Neuronal stem cell (in vitro differentiated cells): ENCODE measurements at regions not wholly inside any gene's neighbourhood (a gene's known extent, or its start where the extent isn't known, plus 50 kb on each side); places are given as distances from the start of the nearest gene placed in this dataset.

Experiments used
- DNase-seq: peaks from one replicate; pipeline ENCODE4 v3.0.0-alpha.2; 2013; ENCODE audit warnings: low spot score
- H2AFZ ChIP-seq: one replicate; pipeline ENCODE4 v1.6.1; 2013; ENCODE audit warnings: mild to moderate bottlenecking, low read length, inconsistent platforms
- H2AK5ac ChIP-seq: 2 replicates; pipeline ENCODE4 v1.6.1; 2013; ENCODE audit warnings: low read depth, mild to moderate bottlenecking, inconsistent platforms, low read length, moderate library complexity, mixed read lengths
- H2BK120ac ChIP-seq: 2 replicates; pipeline ENCODE4 v1.6.1; 2013; ENCODE audit warnings: low read depth, mild to moderate bottlenecking, inconsistent platforms, low read length, moderate library complexity, mixed read lengths
- H2BK12ac ChIP-seq: one replicate; pipeline ENCODE4 v1.6.1; 2013; ENCODE audit warnings: low read length, inconsistent platforms
- H2BK15ac ChIP-seq: 2 replicates; pipeline ENCODE4 v1.6.1; 2013; ENCODE audit warnings: mild to moderate bottlenecking, low read length, inconsistent platforms, mixed read lengths
- H2BK5ac ChIP-seq: one replicate; pipeline ENCODE4 v1.6.1; 2013; ENCODE audit warnings: inconsistent platforms, mild to moderate bottlenecking, low read length, moderate library complexity
- H3K14ac ChIP-seq: one replicate; pipeline ENCODE4 v1.6.1; 2013; ENCODE audit warnings: low read length, inconsistent platforms
- H3K18ac ChIP-seq: 2 replicates; pipeline ENCODE4 v1.6.1; 2013; ENCODE audit warnings: low read length, inconsistent platforms
- H3K23ac ChIP-seq: 2 replicates; pipeline ENCODE4 v1.6.1; 2013; ENCODE audit warnings: low read depth, mild to moderate bottlenecking, mixed read lengths, low read length, inconsistent platforms; ENCODE audit not compliant: poor library complexity
- H3K27ac ChIP-seq: replicated peaks from 3 replicates; pipeline ENCODE4 v1.5.1; 2013; ENCODE audit warnings: low read length, inconsistent platforms
- H3K27me3 ChIP-seq, 3 experiments: 2 replicates each; pipeline ENCODE4 v1.6.1; 2013; ENCODE audit warnings: low read length in 3 of 3, mild to moderate bottlenecking in 2 of 3, inconsistent platforms in 1 of 3, low read depth in 1 of 3, mixed read lengths in 1 of 3, moderate library complexity in 1 of 3; ENCODE audit not compliant: control insufficient read depth in 3 of 3, insufficient read depth in 3 of 3
- H3K36me3 ChIP-seq, 2 donors: replicated peaks in 1 of 2; 2 replicates each; pipeline ENCODE4 v1.6.1; 2013; ENCODE audit warnings: low read length in 2 of 2; ENCODE audit not compliant: control insufficient read depth in 2 of 2, insufficient read depth in 2 of 2
- H3K4ac ChIP-seq: 2 replicates; pipeline ENCODE4 v1.6.1; 2013; ENCODE audit warnings: inconsistent platforms, mild to moderate bottlenecking, low read length, moderate library complexity
- H3K4me1 ChIP-seq, 2 donors: 1 replicate in 1 of 2; 2 replicates in 1 of 2; pipeline ENCODE4 v1.6.1; 2013; ENCODE audit warnings: low read length in 2 of 2, low read depth in 1 of 2; ENCODE audit not compliant: control insufficient read depth in 2 of 2, insufficient read depth in 1 of 2
- H3K4me2 ChIP-seq: one replicate; pipeline ENCODE4 v1.6.1; 2013; ENCODE audit warnings: mild to moderate bottlenecking, low read length, inconsistent platforms; ENCODE audit not compliant: insufficient read depth, poor library complexity, severe bottlenecking
- H3K4me3 ChIP-seq, 2 donors: 2 replicates each; pipeline ENCODE4 v1.5.1; 2013; ENCODE audit warnings: low read length in 2 of 2, mild to moderate bottlenecking in 2 of 2, inconsistent platforms in 1 of 2, moderate library complexity in 1 of 2
- H3K79me1 ChIP-seq: one replicate; pipeline ENCODE4 v1.6.1; 2013; ENCODE audit warnings: low read depth, mild to moderate bottlenecking, inconsistent platforms, low read length, moderate library complexity
- H3K9ac ChIP-seq: one replicate; pipeline ENCODE4 v1.6.1; 2013; ENCODE audit warnings: mild to moderate bottlenecking, low read depth, low read length, inconsistent platforms; ENCODE audit not compliant: poor library complexity
- H3K9me3 ChIP-seq, 2 donors: replicated peaks in 1 of 2; 2 replicates each; pipeline versions ENCODE3 to v1.6.1; 2013; ENCODE audit warnings: low read length in 2 of 2, mild to moderate bottlenecking in 2 of 2, inconsistent platforms in 1 of 2, low read depth in 1 of 2, mixed read lengths in 1 of 2, moderate library complexity in 1 of 2; ENCODE audit not compliant: control insufficient read depth in 2 of 2, insufficient read depth in 1 of 2
- H4K8ac ChIP-seq: one replicate; pipeline ENCODE4 v1.6.1; 2013; ENCODE audit warnings: low read depth, mild to moderate bottlenecking, inconsistent platforms, low read length, moderate library complexity
- H4K91ac ChIP-seq: one replicate; pipeline ENCODE4 v1.6.1; 2013; ENCODE audit warnings: low read length, low read depth, mild to moderate bottlenecking, inconsistent platforms; ENCODE audit not compliant: poor library complexity
- WGBS, 2 donors: extraction: QIAGEN DNeasy Blood & Tissue Kit; methylation state at CpG; one replicate each; pipeline ENCODE4 v1.1.7; 2013; ENCODE audit warnings: missing lambda C conversion rate in 2 of 2, mixed read lengths in 1 of 2; ENCODE audit not compliant: insufficient read length in 2 of 2, insufficient replicate concordance in 1 of 2; ENCODE audit errors: extremely low coverage in 2 of 2; 5-methylcytosine and 5-hydroxymethylcytosine counted together

- H2BK12ac ChIP-seq, result no peak overlapping the region
- no CpG with 5 or more reads among the region's 2 CpGs for WGBS, 2 donors
- no peak overlapping the region for H4K8ac ChIP-seq
- no peaks in the 10 kb centered on the region for H3K9me3 ChIP-seq
- no peak overlapping the region for H3K27ac ChIP-seq
- no peak overlapping the region for H2AFZ ChIP-seq
- H3K18ac ChIP-seq, result no peak overlapping the region
- H3K4me1 ChIP-seq, result no peaks in the 10 kb centered on the region
- no peak overlapping the region for H4K91ac ChIP-seq
- H2BK5ac ChIP-seq, result no peak overlapping the region
- no peak overlapping the region for H3K23ac ChIP-seq
- H3K4ac ChIP-seq, result no peak overlapping the region
- no peak overlapping the region for H3K4me3 ChIP-seq
- no peak overlapping the region for H2BK120ac ChIP-seq
- no peak overlapping the region for H2AK5ac ChIP-seq
- H3K36me3 ChIP-seq, result no peaks in the 10 kb centered on the region
- no peak overlapping the region for H3K14ac ChIP-seq
- no peaks in the 10 kb centered on the region for H3K79me1 ChIP-seq
- H3K4me2 ChIP-seq, result no peak overlapping the region
- H3K27me3 ChIP-seq, result no peaks in the 10 kb centered on the region
- H2BK15ac ChIP-seq, result no peak overlapping the region
- DNase-seq, result no peak
- no peak overlapping the region for H3K9ac ChIP-seq
These were observed 243.9 kb upstream of the GULP1 start for GRCh38 chr2:188047735-188048134.

- Histone ChIP-seq H3K79me1 (no peaks in the 10 kb centered on the region), H3K18ac (no peak overlapping the region), H2BK15ac (no peak overlapping the region), H3K23ac (no peak overlapping the region), H2BK12ac (no peak overlapping the region), H3K4me3 (no peak overlapping the region), H3K27me3 (no peaks in the 10 kb centered on the region), H3K36me3 (no peaks in the 10 kb centered on the region), H3K14ac (no peak overlapping the region), H3K27ac (no peak overlapping the region), H2AK5ac (no peak overlapping the region), H2BK5ac (no peak overlapping the region), H2BK120ac (no peak overlapping the region), H4K91ac (no peak overlapping the region), H3K4me1 (no peaks in the 10 kb centered on the region), H3K4me2 (no peak overlapping the region), H3K9ac (no peak overlapping the region), H4K8ac (no peak overlapping the region), H3K9me3 (no peaks in the 10 kb centered on the region), H3K4ac (no peak overlapping the region), H2AFZ (no peak overlapping the region)
- DNase-seq, result no peak
- WGBS, 2 donors, result no CpG with 5 or more reads among the region's 2 CpGs
These were observed 240.9 kb upstream of the GULP1 start for GRCh38 chr2:188050726-188051125.

GRCh38 chr2:188051706-188052105 lies 240.0 kb upstream of the GULP1 start:
- H3K23ac ChIP-seq, result no peak overlapping the region
- H3K36me3 ChIP-seq, result no peaks in the 10 kb centered on the region
- H3K9ac ChIP-seq, result no peak overlapping the region
- H2BK120ac ChIP-seq, result no peak overlapping the region
- H3K4me1 ChIP-seq, result no peaks in the 10 kb centered on the region
- H4K91ac ChIP-seq, result no peak overlapping the region
- H2AFZ ChIP-seq, result no peak overlapping the region
- H2BK15ac ChIP-seq, result no peak overlapping the region
- no peak overlapping the region for H4K8ac ChIP-seq
- H2AK5ac ChIP-seq, result no peak overlapping the region
- H3K79me1 ChIP-seq, result no peaks in the 10 kb centered on the region
- no peaks in the 10 kb centered on the region for H3K27me3 ChIP-seq
- H3K9me3 ChIP-seq, result no peaks in the 10 kb centered on the region
- H3K4ac ChIP-seq, result no peak overlapping the region
- H2BK5ac ChIP-seq, result no peak overlapping the region
- no peak overlapping the region for H3K4me2 ChIP-seq
- WGBS, 2 donors, result no CpG with 5 or more reads among the region's 1 CpG
- no peak overlapping the region for H3K14ac ChIP-seq
- H3K18ac ChIP-seq, result no peak overlapping the region
- H3K4me3 ChIP-seq, result no peak overlapping the region
- no peak for DNase-seq
- no peak overlapping the region for H2BK12ac ChIP-seq
- H3K27ac ChIP-seq, result no peak overlapping the region

- H3K18ac ChIP-seq, result no peak overlapping the region
- no peak overlapping the region for H3K4ac ChIP-seq
- H4K8ac ChIP-seq, result no peak overlapping the region
- H3K9me3 ChIP-seq, result peaks cover 0 to 3% of the 10 kb centered on the region in 2 donors
- no peak overlapping the region for H3K4me3 ChIP-seq
- H3K36me3 ChIP-seq, result no peaks in the 10 kb centered on the region
- H2BK120ac ChIP-seq, result no peak overlapping the region
- WGBS, 2 donors, result no CpG with 5 or more reads among the region's 6 CpGs
- no peaks in the 10 kb centered on the region for H3K4me1 ChIP-seq
- H2BK15ac ChIP-seq, result no peak overlapping the region
- no peaks in the 10 kb centered on the region for H3K79me1 ChIP-seq
- H2AFZ ChIP-seq, result no peak overlapping the region
- H2AK5ac ChIP-seq, result no peak overlapping the region
- H3K14ac ChIP-seq, result no peak overlapping the region
- no peak for DNase-seq
- no peak overlapping the region for H3K27ac ChIP-seq
- no peak overlapping the region for H3K9ac ChIP-seq
- no peak overlapping the region for H3K23ac ChIP-seq
- no peak overlapping the region for H3K4me2 ChIP-seq
- no peak overlapping the region for H2BK12ac ChIP-seq
- H3K27me3 ChIP-seq, result no peaks in the 10 kb centered on the region
- no peak overlapping the region for H2BK5ac ChIP-seq
- H4K91ac ChIP-seq, result no peak overlapping the region
These were observed 226.3 kb upstream of the GULP1 start for GRCh38 chr2:188065386-188065785.
